ENCODE measurements at regions not wholly inside any gene's neighbourhood (a gene's known extent, or its start where the extent isn't known, plus 50 kb on each side); places are given as distances from the start of the nearest gene placed in this dataset.

DNA sequence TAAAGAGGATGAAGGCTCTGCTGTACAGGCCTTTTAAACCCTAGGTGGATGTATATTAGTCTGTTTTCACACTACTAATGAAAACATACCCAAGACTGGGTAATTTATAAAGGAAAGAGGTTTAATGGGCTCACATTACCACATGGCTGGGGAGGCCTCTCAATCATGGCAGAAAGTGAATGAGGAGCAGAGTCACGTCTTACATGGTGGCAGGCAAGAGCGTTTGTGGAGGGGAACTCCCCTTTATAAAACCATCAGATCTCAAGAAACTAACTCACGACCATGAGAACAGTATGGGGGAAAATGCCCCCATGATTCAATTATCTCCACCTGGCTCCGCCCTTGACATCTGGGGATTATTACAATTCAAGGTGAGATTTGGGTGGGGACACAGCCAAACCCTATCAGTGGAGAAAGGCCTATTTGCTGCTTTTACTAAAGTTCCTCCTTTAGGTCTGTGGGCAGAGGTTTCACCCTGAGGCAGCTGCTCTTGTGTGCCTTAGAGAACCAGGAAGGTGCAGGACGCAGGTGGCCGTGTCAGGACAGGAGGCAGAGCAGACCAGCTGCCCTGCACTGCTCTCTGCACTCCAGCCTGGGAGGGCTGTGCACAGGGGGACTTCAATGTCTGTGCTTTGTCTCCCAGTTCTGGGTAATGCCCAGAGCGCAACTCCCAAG, 178.8 kb upstream of the HDAC4 start:
- DNase-seq, result no peak

DNA sequence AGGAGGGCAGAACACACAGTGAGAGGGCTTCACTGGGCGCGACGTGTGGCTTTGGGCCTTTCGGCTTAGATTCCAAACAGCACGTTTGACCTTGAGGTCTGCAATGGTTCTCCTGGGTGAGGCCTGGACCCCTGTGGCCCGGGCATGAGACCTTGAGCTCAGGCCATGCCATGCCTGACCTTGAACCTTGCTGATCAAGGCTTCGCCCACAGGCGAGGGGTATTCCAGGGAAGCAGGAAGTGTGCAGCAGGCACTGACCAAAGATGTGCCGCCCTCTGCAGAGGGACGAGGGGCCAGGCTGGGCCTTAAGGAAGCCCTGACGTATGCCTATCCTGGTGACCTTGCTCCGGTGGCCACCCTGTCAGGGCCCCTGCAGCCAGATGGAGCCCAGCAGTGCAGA, 178.3 kb upstream of the HDAC4 start:
- no peak for DNase-seq

DNA sequence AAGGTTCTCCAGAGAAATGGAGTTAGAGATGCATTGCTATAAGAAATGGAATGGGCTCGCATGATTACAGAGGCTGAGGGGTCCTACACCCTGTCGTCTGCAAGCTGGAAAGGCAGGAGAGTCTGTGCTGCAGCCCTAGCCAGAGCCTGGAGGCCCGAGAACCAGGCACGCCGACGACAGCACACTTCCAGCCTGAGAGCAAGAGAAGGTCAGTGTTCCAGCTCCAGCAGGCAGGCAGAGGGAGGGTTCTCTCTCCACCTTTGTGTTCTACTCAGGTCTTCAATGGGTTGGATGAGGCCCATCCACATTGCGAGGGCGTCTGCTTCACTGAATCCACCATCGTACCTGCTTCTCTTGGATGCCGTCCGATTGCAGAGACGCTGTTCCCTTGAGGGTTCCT, 177.6 kb upstream of the HDAC4 start:
- no peak for DNase-seq

DNA sequence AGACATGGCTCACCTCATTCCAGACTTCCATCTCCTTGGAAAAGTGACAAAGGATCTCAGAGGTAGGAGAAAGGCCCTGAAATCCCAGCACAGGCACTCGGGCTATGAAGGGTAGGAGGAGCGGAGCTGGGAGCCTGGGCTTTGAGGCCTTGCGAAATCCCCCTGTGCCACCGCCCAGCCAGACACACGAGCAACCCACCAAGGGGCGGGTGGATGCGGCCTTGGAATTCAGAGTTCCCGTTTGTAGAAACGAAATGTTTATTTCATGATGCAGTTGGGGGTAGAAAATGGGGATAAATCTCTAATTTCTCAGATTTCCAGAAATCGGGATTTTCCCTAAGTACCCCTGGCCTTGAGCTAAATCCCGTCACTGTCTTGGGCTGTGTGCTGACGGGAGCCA, 177.1 kb upstream of the HDAC4 start:
- no peak for DNase-seq

DNA sequence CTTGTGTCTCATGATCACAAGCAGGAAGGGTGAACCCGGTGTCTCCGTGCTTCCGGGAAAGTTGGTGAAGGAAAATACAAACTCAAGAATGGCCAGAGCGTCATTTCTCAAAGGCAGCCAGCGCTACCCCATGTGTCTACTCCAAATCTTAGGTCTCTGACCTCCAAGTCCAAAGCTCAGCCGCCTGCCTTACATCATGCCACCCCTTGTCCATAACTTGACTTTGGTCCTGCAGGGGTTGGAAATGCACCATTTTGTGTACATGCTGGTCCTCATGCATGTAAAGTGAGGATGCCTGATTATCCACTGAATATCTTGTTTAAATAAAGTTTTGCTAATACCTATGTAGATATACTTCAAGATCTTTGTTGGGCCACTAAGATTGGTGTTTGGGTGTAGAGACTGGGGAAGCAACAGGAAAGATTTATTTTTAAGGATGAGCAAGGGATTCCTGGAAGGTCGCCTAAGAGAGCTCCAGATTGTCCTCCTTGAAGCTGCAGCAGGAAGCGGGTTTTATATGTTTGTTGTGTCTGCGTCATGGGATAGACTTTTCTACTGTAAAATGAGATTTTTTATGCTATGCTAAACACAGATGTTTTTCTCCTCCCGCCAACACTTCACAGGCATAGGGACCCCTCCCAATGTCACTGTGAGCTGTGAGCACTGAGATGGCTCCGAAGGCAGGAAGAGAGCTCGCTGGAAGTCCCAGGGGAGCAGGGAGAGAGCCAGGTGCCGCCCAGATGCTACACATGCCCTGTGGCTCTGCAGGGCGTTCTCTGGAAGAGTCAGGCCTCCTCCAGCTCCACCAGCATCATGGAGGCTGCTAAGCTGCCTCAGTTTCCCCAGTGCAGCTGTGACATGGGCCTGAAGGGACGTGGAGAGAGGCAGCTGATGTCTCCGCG, 176.2 kb upstream of the HDAC4 start:
- no peak for DNase-seq

DNA sequence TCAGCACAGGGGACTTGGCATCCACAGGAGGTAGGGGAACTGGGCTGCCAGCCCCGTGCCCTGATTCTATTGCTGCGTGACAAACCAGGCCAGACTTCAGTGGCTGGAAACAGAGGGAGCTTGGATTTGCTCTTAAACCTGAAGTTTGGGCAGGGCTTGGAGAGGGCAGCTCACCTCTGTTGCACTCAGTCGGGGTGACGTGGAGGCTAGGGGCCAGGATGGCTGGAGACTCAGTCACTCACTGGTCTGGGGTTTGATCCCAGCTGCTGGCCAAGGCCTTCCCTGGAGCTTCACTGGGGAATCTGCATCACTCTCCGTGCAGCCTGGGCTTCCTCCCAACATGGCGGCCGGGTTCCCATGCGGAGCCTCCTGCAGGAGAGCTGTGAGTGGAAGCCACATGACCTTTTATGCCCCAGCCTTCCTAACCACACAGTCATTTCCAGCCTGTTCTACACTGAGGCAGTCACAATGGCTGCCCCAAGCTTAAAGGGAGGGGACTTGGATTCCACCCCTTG, 175.2 kb upstream of the HDAC4 start:
- DNase-seq, result no peak

DNA sequence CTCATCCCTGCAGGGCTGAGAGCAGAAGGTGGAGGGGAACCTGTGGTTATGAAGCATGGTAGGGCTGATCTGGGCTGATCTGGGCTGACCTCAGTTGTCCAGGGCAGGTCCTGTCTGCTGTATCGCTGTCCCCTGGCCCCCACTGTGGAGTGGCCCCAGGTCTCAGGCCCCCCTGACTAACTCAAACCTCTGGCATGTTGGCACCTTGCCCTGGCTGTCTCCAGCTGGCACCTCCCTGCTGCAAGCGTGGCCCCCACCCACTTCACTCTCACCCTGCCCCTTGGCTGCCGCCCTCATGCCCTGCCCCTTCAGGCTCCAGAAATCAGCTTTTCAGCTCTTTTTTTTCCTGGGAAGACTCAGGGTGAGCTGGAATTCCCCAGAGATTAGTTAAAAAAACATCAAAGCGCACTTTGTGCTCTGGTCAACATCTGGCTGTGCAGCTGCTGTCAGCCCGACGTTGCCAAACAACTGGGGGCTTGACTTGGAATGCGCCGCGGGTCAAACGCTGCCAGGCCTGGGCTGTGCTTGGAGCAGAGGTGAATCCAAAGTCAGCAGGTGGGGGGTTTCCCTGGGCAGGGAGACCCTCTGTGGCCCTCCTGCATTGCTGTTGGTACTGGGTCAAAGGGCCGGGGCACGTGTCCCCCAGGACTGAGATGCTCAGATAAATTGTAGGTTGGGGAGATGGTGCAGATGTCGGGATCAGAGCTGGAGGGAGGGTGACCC, 173.8 kb upstream of the HDAC4 start:
- DNase-seq, result no peak

DNA sequence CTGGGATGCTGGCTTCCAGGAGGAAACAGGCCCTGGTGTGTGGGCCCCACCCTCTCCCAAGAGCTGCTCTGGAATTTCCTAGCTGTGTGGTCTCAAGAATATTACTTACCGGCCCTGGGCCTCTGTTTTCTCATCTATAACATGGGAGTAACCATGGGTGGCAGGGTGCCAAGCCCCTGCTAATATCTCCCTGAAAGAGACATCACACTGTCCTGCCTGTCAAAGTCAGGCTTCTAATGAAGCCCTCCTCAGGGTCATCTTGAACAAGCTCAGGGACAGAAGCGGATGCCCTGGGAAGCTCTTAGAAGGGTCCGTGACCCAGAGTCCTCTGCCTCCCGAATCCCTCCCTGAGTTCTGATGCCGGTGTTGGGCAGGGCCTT, 173.2 kb upstream of the HDAC4 start:
- DNase-seq, result no peak

DNA sequence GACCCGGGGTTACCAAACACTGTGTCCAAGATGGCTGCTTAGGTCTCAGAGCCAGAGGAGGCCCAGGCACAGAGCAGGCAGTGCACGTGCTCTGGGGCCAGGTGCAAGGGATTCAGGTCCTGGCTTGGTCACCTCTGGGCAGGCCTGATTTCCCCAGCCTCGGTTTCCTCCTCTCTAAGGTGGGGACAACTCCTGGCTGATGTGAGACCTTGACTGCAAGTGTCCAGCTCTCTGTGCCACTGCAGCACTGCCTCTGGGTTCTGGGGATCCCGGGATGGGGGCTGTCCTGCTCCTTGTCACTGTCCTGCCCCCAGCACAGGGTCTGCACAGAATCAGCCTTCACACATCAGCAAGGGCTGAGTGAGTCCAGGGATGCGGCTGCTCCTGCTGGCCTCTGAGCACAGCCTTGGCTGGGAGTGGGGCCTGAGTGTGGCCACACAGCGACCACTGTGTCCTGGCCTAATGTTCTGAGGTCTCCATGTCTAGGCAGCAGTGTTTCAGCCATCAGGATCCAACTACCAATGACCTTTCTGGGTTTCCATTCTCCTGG, 170.2 kb upstream of the HDAC4 start:
- no peak for DNase-seq

DNA sequence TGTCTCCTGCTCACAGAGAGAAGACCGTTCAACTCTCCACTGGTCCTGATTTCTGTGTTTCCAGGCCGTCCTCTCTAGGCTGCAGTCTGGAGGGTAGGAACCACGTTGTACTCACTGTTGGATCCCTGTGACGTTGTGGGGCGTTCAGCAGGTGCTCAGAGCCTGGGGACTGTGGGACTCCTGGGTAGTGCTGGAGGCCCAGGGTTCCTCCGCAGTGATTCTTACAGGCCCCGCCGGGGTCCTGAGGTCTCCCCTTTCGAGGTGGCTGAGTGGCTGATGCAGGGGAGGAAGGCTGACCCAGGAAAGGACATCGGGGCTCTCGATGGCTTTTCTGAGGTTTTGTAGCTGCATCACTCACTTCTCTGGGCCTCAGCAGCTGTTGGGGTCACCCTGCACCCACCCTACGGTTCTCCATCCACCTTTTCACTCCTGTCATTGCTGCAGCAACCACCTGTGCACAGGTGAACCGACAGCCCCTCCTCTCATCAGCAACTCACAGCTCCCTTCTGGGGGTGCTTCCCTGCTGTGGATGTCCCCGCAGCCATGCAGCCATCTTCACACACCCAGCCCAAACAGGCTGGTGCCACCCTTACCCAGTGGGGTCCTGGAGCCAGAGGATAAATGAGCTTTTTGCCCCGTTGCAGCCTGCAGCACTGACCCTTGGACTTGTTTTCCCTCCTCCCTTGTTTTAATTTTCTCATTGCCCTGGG, 169.6 kb upstream of the HDAC4 start:
- DNase-seq, result no peak

DNA sequence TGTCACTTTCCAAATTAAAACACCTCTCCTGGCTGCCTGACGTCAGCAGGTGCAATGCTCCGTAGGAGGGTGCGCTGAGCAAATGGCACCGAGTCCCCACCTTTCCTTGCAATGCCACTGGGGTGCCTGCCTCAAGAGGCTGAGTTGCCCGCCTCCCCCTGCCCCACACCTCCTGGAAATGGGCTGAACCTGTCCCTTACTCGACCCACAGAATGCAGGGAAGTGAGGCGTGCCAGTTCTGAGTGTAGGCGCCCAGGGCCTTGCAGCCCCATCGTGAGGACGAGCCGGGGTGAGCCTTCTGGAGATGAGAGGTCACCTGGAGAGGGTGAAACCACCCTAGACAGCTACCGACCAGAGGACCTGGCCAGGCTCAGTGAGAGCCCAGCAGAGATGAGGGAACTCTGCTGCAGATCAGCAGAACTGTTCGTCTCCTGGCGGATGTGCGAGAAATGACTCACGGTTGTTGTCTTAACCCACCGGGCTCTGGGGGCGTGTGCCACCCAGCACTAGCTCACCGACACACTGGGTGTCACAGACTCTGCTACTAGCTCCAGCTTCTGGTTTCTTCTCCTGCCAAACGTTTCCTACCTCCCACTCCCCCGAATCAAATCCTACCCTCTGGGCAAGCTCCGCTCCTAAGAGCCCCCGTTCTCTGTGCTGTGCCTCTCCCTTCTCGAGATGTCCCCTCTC, 168.7 kb upstream of the HDAC4 start:
- DNase-seq, result no peak

DNA sequence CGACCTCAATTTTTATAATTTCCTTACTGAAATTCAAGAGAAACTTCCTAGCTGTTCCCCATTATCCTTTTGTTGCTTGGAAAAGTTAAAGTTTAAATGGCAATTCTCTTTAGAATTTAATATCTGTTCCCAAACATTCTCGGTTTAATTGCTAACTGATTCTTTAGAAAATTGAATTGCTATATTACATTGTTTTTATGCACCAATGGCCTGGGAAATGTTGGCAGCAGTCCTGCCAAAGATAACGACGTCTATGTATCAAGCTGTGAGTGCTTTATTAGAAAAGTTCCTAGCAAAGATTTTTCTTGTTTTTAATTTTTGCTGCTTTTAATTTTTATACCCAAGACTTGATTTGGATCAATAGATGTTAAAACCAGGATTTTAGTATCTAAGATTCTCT, 167.8 kb upstream of the HDAC4 start:
- DNase-seq, result no peak

DNA sequence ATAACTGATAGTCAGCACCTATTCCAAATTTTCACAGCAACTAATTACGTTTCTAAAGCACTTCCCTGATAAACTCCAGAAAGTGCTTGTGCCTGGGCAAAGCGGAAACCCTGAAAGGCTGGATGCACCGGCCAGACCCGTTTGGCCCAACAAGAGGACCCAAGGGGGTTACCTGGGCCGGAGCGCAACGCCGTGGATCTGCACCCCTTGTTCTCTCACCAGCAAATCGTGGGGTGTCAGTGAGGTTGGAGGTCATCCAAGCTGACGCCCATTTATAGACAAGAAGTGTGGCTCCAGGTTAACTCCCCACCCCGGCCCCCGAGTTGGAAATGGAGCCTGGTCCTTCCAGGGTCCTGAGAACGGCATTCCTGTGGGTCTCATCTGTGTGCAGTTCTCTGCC, 167.0 kb upstream of the HDAC4 start:
- DNase-seq, result no peak

DNA sequence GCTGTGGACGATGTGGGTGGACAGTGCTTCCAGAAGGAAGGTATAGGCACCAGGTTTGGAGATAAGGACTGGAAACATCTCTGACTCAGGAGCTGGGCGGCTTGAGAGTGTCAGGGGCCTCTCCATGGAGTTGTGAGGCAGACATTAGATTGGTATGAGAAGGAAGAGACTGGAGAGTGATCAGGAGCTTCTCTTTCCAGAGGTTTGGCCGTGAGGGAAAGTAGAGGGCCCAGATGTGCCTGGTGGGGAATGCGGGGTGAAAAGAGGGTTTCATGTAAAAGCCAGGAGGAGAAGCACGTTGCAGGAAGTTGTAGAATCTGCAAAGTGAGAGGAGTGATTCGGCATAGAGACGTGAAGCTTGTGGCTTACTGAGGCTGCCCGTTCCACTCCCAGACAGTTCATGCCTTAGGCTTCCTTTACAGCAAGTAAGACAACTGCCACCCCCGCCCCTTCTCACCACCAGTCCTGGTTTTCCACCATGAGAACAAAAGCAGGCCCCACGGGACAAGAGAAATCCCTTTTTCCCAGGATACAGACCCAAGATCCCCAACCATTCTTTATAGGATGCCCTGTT, 166.3 kb upstream of the HDAC4 start:
- no peak for DNase-seq

DNA sequence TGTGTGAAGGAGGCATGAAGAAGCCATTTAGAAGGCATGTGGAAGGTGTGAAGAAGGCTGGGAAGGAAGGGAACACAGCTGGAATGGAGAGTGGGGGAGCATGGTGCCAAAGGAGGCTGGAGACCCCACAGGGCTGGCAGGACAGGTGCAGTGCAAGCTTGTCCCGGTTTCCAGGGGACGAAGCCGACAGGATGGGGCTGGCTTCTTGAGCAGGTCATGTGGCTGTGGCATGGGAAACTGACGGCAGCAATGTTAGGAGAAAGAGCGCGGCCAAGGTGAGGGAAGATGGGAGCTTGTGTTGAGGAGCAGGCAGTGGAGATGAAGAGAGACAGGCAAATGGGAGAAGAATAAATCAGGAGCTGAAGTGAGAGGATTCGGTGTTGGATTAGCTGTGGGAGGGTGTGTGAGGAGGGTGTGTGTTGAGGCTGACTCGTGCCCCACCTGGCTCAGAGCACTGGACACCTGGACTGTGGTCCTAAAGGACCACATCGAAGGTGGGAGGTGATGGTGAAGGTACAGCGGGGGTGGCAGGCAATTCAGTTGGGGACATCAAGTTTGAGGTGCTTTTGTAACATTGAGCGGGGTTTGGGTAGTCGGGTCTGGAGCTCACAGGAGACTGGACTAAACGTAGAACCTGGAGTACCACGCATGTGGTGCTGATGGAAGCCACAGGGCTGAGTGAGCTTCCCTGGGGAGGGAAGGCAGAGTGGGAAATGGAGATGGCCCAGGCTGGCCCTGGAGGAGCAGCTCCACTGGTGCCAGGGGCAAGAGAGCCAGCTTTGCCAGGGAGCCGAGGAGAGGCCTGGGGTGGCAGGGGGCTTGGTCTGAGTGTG, 165.6 kb upstream of the HDAC4 start:
- DNase-seq, result no peak

DNA sequence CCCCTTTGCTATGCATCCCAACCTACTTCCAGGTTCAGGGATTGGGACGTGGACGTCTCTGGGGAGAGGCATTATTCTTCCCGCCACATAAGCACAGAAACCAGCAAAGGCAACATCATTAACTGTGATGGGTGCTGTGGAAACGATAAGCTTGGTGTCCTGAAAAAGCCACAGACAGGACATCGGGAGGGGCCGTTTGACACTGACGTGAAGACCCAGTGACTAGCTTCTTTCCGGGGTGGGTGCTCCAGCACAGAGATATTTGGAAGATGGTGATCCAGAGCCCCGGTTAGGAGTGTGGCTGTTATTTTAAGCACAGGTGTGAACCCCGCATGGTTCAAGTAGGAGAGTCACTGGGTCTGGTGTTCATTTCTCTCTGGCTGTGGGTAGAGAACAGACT, 163.8 kb upstream of the HDAC4 start:
- DNase-seq, result no peak

DNA sequence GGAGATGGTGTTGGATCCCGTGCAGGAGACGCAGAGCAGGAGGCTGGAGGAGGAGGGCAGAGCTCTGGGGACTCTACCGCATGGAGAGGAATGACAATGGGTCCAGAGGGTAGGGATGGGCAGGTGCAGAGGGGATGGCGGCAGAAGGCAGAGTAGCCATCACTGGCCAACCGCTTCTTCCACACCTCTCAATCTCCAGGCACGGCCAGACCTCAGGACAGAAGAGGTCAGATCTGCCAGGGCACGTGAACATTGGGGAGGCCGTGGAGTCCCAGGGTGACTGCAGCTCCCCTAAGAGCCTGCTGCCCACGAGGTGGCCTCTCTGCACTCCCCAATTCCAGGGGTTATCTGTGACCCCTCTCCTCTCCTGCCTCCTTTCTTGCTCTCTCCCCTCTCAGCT, 162.7 kb upstream of the HDAC4 start:
- no peak for DNase-seq

DNA sequence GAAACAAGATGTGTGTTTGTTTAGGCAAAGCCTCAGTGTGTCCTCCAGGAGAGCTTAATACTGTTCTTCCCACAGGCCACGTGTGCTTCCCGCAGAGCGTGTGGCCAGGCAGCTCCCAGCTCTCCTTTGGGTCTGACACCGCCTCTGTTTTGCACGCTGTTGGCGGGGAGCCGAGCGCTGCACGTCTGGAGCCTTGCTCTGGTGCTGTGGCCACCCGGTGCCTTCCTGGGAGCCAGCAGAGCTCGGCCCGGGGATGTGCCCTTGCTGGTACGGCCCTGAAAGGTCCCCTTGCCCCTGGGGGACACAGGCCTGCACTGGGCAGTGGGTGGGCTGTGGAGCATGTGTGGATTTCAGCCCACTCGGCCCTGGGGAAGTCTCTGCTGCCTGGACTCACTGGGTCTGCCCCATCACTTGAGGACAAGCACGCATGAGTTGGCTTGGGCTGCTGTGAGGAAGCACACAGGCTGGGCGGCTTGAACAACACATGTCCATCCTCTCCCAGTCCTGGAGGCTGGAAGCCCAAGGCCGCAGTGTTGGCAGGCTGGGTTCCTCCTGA, 160.7 kb upstream of the HDAC4 start:
- DNase-seq, result no peak

DNA sequence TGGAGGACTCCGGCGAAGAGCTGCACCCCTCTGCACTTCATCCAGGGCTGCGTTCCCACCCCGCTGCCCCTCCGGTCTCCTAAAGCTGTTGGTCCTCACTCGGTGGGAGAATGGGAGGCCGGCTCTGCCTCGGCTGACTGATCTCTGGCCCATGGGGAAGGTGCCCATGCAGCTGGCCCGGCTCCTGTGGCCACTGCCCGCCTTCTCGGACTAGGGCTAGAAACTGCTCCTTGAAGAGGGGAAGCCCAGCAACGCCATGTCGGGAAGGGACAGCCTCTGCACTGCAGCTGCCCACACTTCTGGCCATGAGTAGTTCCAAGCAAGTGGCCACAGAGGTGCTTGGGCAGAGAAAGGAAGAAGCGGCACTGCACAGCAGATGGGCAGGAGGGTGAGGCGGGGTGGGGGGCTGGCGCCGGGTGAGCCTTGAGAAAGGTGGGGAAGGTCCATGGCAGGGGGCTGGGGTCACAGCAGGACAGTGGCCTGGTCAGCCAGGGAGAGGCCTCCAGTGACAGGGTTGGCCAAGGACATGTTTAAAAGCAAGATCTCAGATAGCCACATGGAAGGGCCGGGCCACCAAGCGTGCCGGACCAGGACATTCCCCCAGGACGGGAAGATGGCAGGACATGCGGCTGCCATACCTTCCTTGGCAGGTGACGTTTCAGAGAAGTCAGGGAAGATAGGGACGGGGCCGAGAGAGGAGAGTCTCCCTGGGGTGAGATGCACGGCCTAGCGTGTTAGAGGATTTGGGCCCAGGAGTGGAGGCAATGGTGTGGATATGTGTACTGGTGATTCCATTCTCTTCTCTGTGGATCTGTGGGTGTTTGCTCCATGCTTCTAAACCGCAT, 158.8 kb upstream of the HDAC4 start:
- DNase-seq, result no peak
